WERI-Rb-1 (cell line): ENCODE measurements at regions not wholly inside any gene's neighbourhood (a gene's known extent, or its start where the extent isn't known, plus 50 kb on each side); places are given as distances from the start of the nearest gene placed in this dataset.

Experiments used
- DNase-seq: peaks from one replicate; pipeline ENCODE4 v3.0.0-alpha.2; 2020
- H3K27ac ChIP-seq: fragments of 250-450 bp; sonication (Bioruptor Pico); 2 replicates; pipeline ENCODE4 v1.5.1; 2020; ENCODE audit warnings: mild to moderate bottlenecking, moderate library complexity
- H3K27me3 ChIP-seq: fragments of 250-450 bp; sonication (Bioruptor Pico); 2 replicates; pipeline ENCODE4 v1.5.1; 2021; ENCODE audit warnings: mild to moderate bottlenecking, low read depth, moderate library complexity; ENCODE audit not compliant: insufficient read depth, severe bottlenecking
- H3K36me3 ChIP-seq: fragments of 250-450 bp; sonication (Bioruptor Pico); 2 replicates; pipeline ENCODE4 v1.5.1; 2020; ENCODE audit warnings: mild to moderate bottlenecking, moderate library complexity
- H3K4me3 ChIP-seq: 2 replicates; pipeline ENCODE4 v1.5.1; 2011; ENCODE audit warnings: low read depth, mild to moderate bottlenecking, control low read depth, low read length
- H3K9me3 ChIP-seq: fragments of 250-450 bp; sonication (Bioruptor Pico); 2 replicates; pipeline ENCODE4 v1.5.1; 2021; ENCODE audit warnings: mild to moderate bottlenecking, moderate library complexity; ENCODE audit not compliant: severe bottlenecking
- CTCF ChIP-seq: IDR thresholded peaks from 2 replicates; pipeline ENCODE4 v1.5.1; 2011; ENCODE audit warnings: low read depth, mild to moderate bottlenecking, control low read depth, inconsistent platforms, low read length

- H3K9me3 ChIP-seq, result no peaks in the 10 kb centered on the region
- H3K36me3 ChIP-seq, result no peaks in the 10 kb centered on the region
- TF ChIP-seq CTCF, result no peak
- no peak overlapping the region for H3K4me3 ChIP-seq
- no peak overlapping the region for H3K27ac ChIP-seq
- DNase-seq, result no peak
- peaks cover 58% of the 10 kb centered on the region for H3K27me3 ChIP-seq
Observed at GRCh38 chr21:20852866-20853265, 145.3 kb upstream of the NCAM2 start.

- Histone ChIP-seq H3K9me3 (no peaks in the 10 kb centered on the region), H3K27ac (no peak overlapping the region), H3K4me3 (no peak overlapping the region), H3K27me3 (peaks cover 50% of the 10 kb centered on the region), H3K36me3 (no peaks in the 10 kb centered on the region)
- no peak for TF ChIP-seq CTCF
- DNase-seq, result no peak
Observed at GRCh38 chr21:20856926-20857325, 141.3 kb upstream of the NCAM2 start.

GRCh38 chr21:20874202-20874601 lies 124.0 kb upstream of the NCAM2 start:
- no peak for TF ChIP-seq CTCF
- no peak for DNase-seq
- H3K4me3 ChIP-seq, result no peak overlapping the region
- H3K27ac ChIP-seq, result no peak overlapping the region
- H3K9me3 ChIP-seq, result no peaks in the 10 kb centered on the region
- H3K36me3 ChIP-seq, result no peaks in the 10 kb centered on the region
- peaks cover 39% of the 10 kb centered on the region for H3K27me3 ChIP-seq

- no peak for TF ChIP-seq CTCF
- no peak for DNase-seq
- Histone ChIP-seq H3K4me3 (no peak overlapping the region), H3K27ac (no peak overlapping the region), H3K36me3 (no peaks in the 10 kb centered on the region), H3K9me3 (no peaks in the 10 kb centered on the region), H3K27me3 (peaks cover 27% of the 10 kb centered on the region)
Observed at GRCh38 chr21:20875742-20876141, 122.5 kb upstream of the NCAM2 start.

- no peak for DNase-seq
Observed at GRCh38 chr21:20877976-20878375, 120.2 kb upstream of the NCAM2 start.

More at GRCh38 chr21:20877976-20878375, 120.2 kb upstream of the NCAM2 start:
- H3K27ac ChIP-seq, result no peak overlapping the region
- H3K27me3 ChIP-seq, result peaks cover 30% of the 10 kb centered on the region
- H3K36me3 ChIP-seq, result no peaks in the 10 kb centered on the region
- no peak for TF ChIP-seq CTCF
- H3K4me3 ChIP-seq, result no peak overlapping the region
- no peaks in the 10 kb centered on the region for H3K9me3 ChIP-seq
